GM21529 (cell line): ENCODE measurements at regions not wholly inside any gene's neighbourhood (a gene's known extent, or its start where the extent isn't known, plus 50 kb on each side); places are given as distances from the start of the nearest gene placed in this dataset.
"Not testable (repeated sequence)": the region's sequence is repeated elsewhere in the genome, so short reads cannot be mapped to it uniquely, and the experiment has no call there.

Source experiments
- ATAC-seq: cut with Tn5 transposase; IDR thresholded peaks from one replicate; pipeline ENCODE4 v1.9.1; 2021; ENCODE audit not compliant: unreplicated experiment

- peak; percentile 69 for ATAC-seq
Measured at GRCh38 chr4:154982187-154983047, 201.3 kb downstream of the RBM46 start.

- no peak for ATAC-seq
Measured at GRCh38 chr4:154983714-154984113, 202.6 kb downstream of the RBM46 start.

GRCh38 chr4:154984148-154984547 is 203.1 kb downstream of the RBM46 start:
- ATAC-seq: peak; percentile 97

GRCh38 chr4:154984616-154985015 is 203.5 kb downstream of the RBM46 start:
- no peak for ATAC-seq

GRCh38 chr4:154985673-154986072 is 204.6 kb downstream of the RBM46 start:
- no peak for ATAC-seq

- no peak for ATAC-seq
Measured at GRCh38 chr4:154988511-154988910, 207.4 kb downstream of the RBM46 start.

- ATAC-seq: no peak
Measured at GRCh38 chr4:154989511-154989910, 208.4 kb downstream of the RBM46 start.

GRCh38 chr4:154997866-154998265 is 210.6 kb upstream of the NPY2R start:
- not testable (repeated sequence) for ATAC-seq

GRCh38 chr4:154998284-154998683 is 210.2 kb upstream of the NPY2R start:
- ATAC-seq: no peak

- ATAC-seq: no peak
Measured at GRCh38 chr4:154998773-154999172, 209.7 kb upstream of the NPY2R start.

GRCh38 chr4:154999950-155000578 is 208.4 kb upstream of the NPY2R start:
- ATAC-seq: no peak

GRCh38 chr4:155001251-155001650 is 207.2 kb upstream of the NPY2R start:
- no peak for ATAC-seq

GRCh38 chr4:155005395-155006090 is 202.9 kb upstream of the NPY2R start:
- ATAC-seq: no peak

- no peak for ATAC-seq
Measured at GRCh38 chr4:155007660-155008176, 200.7 kb upstream of the NPY2R start.

- no peak for ATAC-seq
Measured at GRCh38 chr4:155008389-155008788, 200.0 kb upstream of the NPY2R start.

- no peak for ATAC-seq
Measured at GRCh38 chr4:155009288-155009687, 199.1 kb upstream of the NPY2R start.

- ATAC-seq: no peak
Measured at GRCh38 chr4:155010376-155010775, 198.1 kb upstream of the NPY2R start.

GRCh38 chr4:155011163-155011780 is 197.2 kb upstream of the NPY2R start:
- ATAC-seq: no peak

GRCh38 chr4:155012469-155012868 is 196.0 kb upstream of the NPY2R start:
- no peak for ATAC-seq

GRCh38 chr4:155017426-155017825 is 191.0 kb upstream of the NPY2R start:
- ATAC-seq: no peak
